GM19239 (cell line): ENCODE measurements at regions not wholly inside any gene's neighbourhood (a gene's known extent, or its start where the extent isn't known, plus 50 kb on each side); places are given as distances from the start of the nearest gene placed in this dataset.

Source experiments
- DNase-seq: peaks from one replicate; pipeline ENCODE4 v3.0.0; 2011; ENCODE audit warnings: low spot score; ENCODE audit not compliant: insufficient read length
- FAIRE-seq: peaks from 2 replicates; lab custom pipeline; 2011; peaks lifted over from hg19 to GRCh38; lab: Jason Lieb, UNC

- no peak for FAIRE-seq
- DNase-seq = no peak
Observed at GRCh38 chr1:69377507-69377906, 190.2 kb upstream of the LRRC7 start.

GRCh38 chr1:69388044-69388443 is 179.7 kb upstream of the LRRC7 start:
- no peak for DNase-seq
- no peak for FAIRE-seq

GRCh38 chr1:69400128-69400527 is 167.6 kb upstream of the LRRC7 start:
- FAIRE-seq = no peak
- no peak for DNase-seq

GRCh38 chr1:69401879-69402278 is 165.8 kb upstream of the LRRC7 start:
- DNase-seq (no peak), FAIRE-seq (no peak)

DNA sequence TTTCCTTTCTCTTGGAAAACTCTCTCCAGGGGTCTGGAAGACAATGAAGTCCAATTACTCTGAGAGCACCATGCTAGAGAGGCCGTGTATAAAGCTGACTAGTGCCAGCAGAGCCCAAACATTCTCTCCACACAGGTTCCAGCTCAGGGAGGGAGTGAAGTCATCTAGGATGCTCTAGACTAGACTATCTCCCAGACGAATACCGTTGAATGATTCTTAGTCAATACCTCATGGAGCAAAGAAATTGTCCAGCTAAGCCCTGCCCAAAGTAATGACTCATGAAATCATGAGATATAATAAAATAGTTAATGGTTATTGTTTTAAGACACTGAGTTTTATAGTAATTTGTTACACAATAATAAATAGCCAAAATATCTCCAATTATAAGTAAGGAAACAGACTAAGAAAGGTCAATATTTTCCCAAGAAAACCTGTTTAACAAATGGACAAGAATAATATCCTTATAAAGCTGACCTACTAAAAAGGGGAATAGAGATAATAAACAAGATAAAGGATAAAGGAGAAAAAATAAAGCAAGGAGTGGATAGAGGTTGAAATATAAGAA is 163.9 kb upstream of the LRRC7 start:
- FAIRE-seq (no peak), DNase-seq (no peak)

- FAIRE-seq (no peak), DNase-seq (no peak)
Observed at GRCh38 chr1:69404486-69404885, 163.2 kb upstream of the LRRC7 start.

GRCh38 chr1:69406244-69406643 is 161.5 kb upstream of the LRRC7 start:
- FAIRE-seq = no peak
- DNase-seq = no peak

DNA sequence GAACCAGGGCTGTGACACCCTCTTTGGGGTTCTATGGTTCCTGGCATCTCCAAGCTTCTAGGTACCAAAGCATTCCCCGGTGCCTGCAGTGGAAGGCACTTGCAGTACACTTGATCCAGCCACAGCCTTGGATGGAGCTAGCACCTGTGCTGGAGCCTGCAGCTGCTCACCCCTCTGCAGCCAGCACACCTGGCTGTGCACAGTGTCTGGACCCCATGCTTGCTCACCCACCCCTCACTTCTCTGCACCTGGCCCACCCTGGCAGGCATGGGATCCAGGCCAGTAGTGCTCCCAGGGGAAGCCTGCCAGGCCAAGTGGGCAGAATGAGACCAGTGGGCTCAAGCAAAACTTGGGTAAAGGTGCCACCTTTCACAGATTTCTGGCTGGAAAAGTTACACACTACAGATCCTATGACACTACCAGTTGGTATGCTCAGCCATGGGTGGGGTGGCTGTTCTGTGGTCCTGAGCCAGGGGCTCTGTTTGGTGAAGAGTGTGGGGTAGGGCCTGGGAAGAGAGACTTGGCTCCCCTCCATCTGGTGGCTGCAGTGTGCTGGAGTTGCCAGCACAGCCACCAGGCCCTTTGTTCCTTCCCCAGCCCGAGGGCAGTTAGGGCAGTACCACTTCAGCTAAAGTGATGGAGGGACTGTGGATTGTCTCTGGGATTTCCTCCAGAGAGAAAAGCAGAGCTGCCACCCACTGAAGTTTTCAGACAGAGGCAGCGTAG is 157.8 kb upstream of the LRRC7 start:
- no peak for FAIRE-seq
- DNase-seq = no peak

DNA sequence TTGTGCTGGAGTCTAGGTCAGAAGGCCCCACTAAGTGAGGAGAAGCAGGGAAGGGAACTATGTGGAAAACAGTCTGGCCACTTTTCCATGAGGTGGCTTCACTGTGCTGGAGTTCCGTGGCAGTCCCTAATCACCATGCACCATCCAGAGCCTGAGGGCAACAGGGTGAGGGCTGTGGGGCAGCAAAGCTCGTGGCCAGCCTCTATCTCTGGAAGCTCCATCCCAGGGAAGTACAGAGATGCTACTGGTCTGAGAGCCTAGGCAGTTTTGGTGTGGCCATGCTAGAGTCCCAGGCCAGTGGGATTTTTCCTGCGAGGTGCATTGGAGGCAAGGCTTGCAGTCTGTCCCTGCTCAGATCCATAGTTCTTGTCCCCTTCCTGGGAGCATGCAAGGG is 157.3 kb upstream of the LRRC7 start:
- no peak for DNase-seq
- no peak for FAIRE-seq

- DNase-seq = no peak
- no peak for FAIRE-seq
Observed at GRCh38 chr1:69410893-69411292, 156.8 kb upstream of the LRRC7 start.

- DNase-seq (no peak), FAIRE-seq (no peak)
Observed at GRCh38 chr1:69411617-69412016, 156.1 kb upstream of the LRRC7 start.

GRCh38 chr1:69413129-69413528 is 154.6 kb upstream of the LRRC7 start:
- DNase-seq = no peak
- FAIRE-seq = no peak

GRCh38 chr1:69414574-69414973 is 153.1 kb upstream of the LRRC7 start:
- DNase-seq = no peak
- no peak for FAIRE-seq

- FAIRE-seq (no peak), DNase-seq (no peak)
Observed at GRCh38 chr1:69421286-69421685, 146.4 kb upstream of the LRRC7 start.

GRCh38 chr1:69425871-69426270 is 141.9 kb upstream of the LRRC7 start:
- DNase-seq = no peak
- FAIRE-seq = no peak

- FAIRE-seq = no peak
- no peak for DNase-seq
Observed at GRCh38 chr1:69426401-69426800, 141.3 kb upstream of the LRRC7 start.

DNA sequence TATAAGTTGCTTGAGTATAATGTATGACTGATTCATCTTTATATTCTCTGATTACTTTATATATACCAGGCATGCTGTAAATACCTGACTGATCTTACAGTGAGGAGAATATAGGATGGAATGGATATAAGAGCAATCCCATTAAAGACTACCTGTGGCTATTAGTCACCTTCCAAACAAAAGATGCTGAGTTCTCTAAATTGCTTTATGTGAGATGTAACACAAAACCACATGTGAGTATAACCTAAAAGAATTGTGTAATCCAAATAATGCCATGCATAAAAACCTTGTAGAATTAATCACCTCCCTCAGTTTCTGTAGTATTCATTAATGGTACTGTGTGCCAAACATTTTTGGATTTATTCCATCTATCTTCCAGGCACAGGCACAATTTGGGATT is 134.6 kb upstream of the LRRC7 start:
- no peak for FAIRE-seq
- DNase-seq = no peak

- DNase-seq = no peak
- no peak for FAIRE-seq
Observed at GRCh38 chr1:69436151-69436550, 131.6 kb upstream of the LRRC7 start.

GRCh38 chr1:69438056-69438795 is 129.5 kb upstream of the LRRC7 start:
- no peak for DNase-seq
- FAIRE-seq = no peak

DNA sequence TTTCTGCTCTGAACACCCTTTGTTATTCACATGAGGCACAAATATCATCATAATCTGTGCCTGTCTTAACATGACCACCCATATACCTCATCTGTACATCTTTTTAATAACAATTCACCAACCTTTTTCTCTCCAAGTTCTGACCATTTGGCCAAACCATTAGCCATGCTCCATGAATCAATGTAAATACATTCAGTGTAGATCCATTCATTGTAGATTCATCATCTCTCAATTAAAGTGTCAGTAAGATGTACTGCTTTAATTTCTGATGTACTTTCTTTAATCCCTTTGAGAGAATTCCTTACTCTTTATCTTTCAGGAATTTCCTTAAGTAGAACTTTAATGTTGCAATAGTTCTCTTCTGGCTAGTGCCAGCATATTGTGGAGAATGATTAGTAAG is 126.2 kb upstream of the LRRC7 start:
- DNase-seq (no peak), FAIRE-seq (no peak)

DNA sequence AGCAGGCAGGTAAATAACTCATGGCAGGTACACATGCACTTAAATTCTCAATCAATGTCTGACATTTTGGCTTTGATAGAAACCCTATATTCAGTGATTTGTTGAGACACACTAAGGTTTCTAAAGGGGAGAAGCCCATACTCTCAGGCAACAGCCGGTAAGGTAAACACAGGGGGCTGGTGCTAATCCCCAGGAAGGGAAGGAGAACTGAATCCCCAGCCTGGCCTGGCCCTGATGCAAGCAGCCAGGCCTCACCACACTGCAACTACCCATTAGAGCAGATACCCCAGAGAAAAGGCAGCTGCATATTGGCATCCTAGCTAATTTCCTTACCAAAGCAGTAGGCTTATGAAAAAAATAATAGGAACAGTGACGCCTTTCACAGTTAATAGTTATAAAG is 116.5 kb upstream of the LRRC7 start:
- DNase-seq (no peak), FAIRE-seq (no peak)

- FAIRE-seq = no peak
Observed at GRCh38 chr1:69455718-69456117, 112.0 kb upstream of the LRRC7 start.

More at GRCh38 chr1:69455718-69456117, 112.0 kb upstream of the LRRC7 start:
- no peak for DNase-seq
